ENCODE measurements at regions not wholly inside any gene's neighbourhood (a gene's known extent, or its start where the extent isn't known, plus 50 kb on each side); places are given as distances from the start of the nearest gene placed in this dataset.

DNA sequence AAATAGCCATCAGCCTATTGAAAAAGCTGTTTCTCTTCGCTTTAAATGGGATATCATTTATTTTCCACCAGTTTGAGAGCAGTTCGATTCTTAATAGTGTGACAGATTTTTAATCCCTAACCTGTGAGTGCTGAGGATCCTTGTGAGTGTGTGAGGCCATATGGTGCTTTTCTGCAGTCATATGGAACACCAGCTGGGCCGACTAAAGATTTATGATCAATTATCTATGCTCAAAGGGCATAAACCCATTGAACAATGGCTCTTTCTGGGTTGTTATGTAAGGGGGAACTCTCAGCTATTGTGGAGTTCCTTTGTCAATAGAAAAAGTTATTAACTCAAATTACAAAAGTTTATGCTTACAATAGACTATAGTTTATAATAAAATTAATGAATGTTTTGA is 1003.6 kb downstream of the FAT4 start:
- DNase-seq (ENCODE audit: low spot score), result no peak
- no peak for ATAC-seq (ENCODE audit: low FRiP score)
- TF ChIP-seq, protein P1, sequence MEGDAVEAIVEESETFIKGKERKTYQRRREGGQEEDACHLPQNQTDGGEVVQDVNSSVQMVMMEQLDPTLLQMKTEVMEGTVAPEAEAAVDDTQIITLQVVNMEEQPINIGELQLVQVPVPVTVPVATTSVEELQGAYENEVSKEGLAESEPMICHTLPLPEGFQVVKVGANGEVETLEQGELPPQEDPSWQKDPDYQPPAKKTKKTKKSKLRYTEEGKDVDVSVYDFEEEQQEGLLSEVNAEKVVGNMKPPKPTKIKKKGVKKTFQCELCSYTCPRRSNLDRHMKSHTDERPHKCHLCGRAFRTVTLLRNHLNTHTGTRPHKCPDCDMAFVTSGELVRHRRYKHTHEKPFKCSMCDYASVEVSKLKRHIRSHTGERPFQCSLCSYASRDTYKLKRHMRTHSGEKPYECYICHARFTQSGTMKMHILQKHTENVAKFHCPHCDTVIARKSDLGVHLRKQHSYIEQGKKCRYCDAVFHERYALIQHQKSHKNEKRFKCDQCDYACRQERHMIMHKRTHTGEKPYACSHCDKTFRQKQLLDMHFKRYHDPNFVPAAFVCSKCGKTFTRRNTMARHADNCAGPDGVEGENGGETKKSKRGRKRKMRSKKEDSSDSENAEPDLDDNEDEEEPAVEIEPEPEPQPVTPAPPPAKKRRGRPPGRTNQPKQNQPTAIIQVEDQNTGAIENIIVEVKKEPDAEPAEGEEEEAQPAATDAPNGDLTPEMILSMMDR (IDR thresholded peaks at IDR 0.05), result no peak

- DNase-seq (ENCODE audit: low spot score), result no peak
- ATAC-seq (ENCODE audit: low FRiP score), result no peak
- TF ChIP-seq, protein P1 (IDR thresholded peaks at IDR 0.05), result no peak
Measured at GRCh38 chr4:126328914-126329313, 1014.2 kb downstream of the FAT4 start.

GRCh38 chr4:126338548-126338947 is 1023.8 kb downstream of the FAT4 start:
- TF ChIP-seq, protein P1 (IDR thresholded peaks at IDR 0.05), result no peak
- ATAC-seq (ENCODE audit: low FRiP score) (no peak), DNase-seq (ENCODE audit: low spot score) (no peak)

GRCh38 chr4:126341927-126342326 is 1027.2 kb downstream of the FAT4 start:
- TF ChIP-seq, protein P1 (IDR thresholded peaks at IDR 0.05), result no peak
- ATAC-seq (ENCODE audit: low FRiP score) (no peak), DNase-seq (ENCODE audit: low spot score) (no peak)

- TF ChIP-seq, protein P1 (IDR thresholded peaks at IDR 0.05), result no peak
- no peak for DNase-seq (ENCODE audit: low spot score)
- ATAC-seq (ENCODE audit: low FRiP score), result no peak
Measured at GRCh38 chr4:126344472-126344871, 1029.7 kb downstream of the FAT4 start.

DNA sequence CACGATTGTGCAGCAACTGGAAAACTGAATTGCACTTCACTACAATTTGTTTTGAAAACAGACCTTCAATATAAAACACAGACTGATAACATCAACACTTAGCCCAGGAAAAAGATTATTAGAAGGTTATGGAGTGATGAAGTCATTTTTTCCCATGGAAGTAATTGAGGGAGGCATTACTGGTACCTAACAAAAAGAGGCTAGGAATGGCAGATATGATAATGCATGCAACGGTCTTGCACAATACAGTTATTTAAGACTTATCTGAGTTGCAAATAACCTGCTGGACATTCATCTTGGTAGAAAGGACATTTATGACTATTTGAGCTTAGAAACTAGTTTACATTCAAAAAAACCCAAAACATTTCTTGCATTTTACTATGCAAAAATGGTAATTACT is 1031.9 kb downstream of the FAT4 start:
- DNase-seq (ENCODE audit: low spot score) (no peak), ATAC-seq (ENCODE audit: low FRiP score) (no peak)
- TF ChIP-seq, protein P1 (IDR thresholded peaks at IDR 0.05), result no peak

DNA sequence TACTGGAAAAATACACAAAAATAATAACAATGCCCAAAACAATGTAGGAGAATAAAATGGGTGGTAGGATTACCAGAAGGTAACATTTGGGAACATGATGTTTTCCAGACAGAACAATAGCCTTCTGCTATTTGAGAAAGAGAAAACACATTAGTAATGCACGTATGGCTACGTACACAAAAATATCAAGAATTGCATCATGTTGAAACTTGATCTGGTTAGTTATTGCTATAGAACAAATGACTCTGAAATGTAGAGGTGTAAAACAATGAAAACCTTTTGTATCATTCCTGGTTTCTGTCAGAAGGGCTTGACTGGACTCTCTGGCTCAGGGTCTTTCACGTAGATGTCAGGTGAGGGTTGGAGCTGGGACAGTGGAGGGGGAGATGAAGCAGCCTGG is 1040.0 kb downstream of the FAT4 start:
- ATAC-seq (ENCODE audit: low FRiP score) (no peak), DNase-seq (ENCODE audit: low spot score) (no peak)
- TF ChIP-seq, protein P1 (IDR thresholded peaks at IDR 0.05), result no peak

Measured in omental fat pad (tissue), 3 donors.